Natural killer cell treated with Interleukin-12 subunit alpha and Interleukin-12 subunit beta and Interleukin-15 and Interleukin-18, amount 100 ng/mL, for 72 hours (primary cell): ENCODE measurements at regions not wholly inside any gene's neighbourhood (a gene's known extent, or its start where the extent isn't known, plus 50 kb on each side); places are given as distances from the start of the nearest gene placed in this dataset.

Experiments used
- ATAC-seq, 2 donors: fragments of 150-1000 bp; cut with Tn5 transposase in 1 of 2; sonication (Bioruptor Pico), chemical (Tn5 transposase) in 1 of 2; 2 replicates each; pipeline ENCODE4 v1.10.0; 2021
- DNase-seq: peaks from one replicate; pipeline ENCODE4 v3.0.0; 2022; ENCODE audit warnings: low spot score
- H3K27ac Mint-ChIP-seq, 2 donors: 1 replicate in 1 of 2; 2 replicates in 1 of 2; pipeline ENCODE4 v1.8.0; 2022; ENCODE audit warnings: mixed read lengths in 2 of 2, mild to moderate bottlenecking in 1 of 2, moderate library complexity in 1 of 2
- H3K27me3 Mint-ChIP-seq, 2 donors: 1 replicate in 1 of 2; 2 replicates in 1 of 2; pipeline ENCODE4 v1.8.0; 2022; ENCODE audit warnings: mixed read lengths in 2 of 2
- H3K36me3 Mint-ChIP-seq: one replicate; pipeline ENCODE4 v1.8.0; 2022; ENCODE audit warnings: mixed read lengths
- H3K4me1 Mint-ChIP-seq, 2 donors: 1 replicate in 1 of 2; 2 replicates in 1 of 2; pipeline ENCODE4 v1.8.0; 2022; ENCODE audit warnings: low read depth in 2 of 2, mixed read lengths in 2 of 2, mild to moderate bottlenecking in 1 of 2
- H3K4me3 Mint-ChIP-seq: one replicate; pipeline ENCODE4 v1.8.0; 2022; ENCODE audit warnings: mixed read lengths
- H3K9me3 Mint-ChIP-seq: 2 replicates; pipeline ENCODE4 v1.8.0; 2022; ENCODE audit warnings: mixed read lengths

- Mint-ChIP-seq H3K4me3 (no peak overlapping the region), H3K36me3 (no peaks in the 10 kb centered on the region), H3K27me3 (peaks cover under 1 to 5% of the 10 kb centered on the region in 2 donors), H3K27ac (no peak overlapping the region), H3K9me3 (no peaks in the 10 kb centered on the region), H3K4me1 (peaks cover 0 to 6% of the 10 kb centered on the region in 2 donors)
- DNase-seq (no peak), ATAC-seq (no peak)
Measured at GRCh38 chr2:42938671-42939370, 146.4 kb upstream of the HAAO start.

- H3K9me3 Mint-ChIP-seq, result no peaks in the 10 kb centered on the region
- DNase-seq (no peak), ATAC-seq (no peak)
- no peak overlapping the region for H3K27ac Mint-ChIP-seq
- no peaks in the 10 kb centered on the region for H3K36me3 Mint-ChIP-seq
- no peak overlapping the region for H3K4me3 Mint-ChIP-seq
- H3K4me1 Mint-ChIP-seq, result peaks cover 0 to 10% of the 10 kb centered on the region in 2 donors
- peaks cover 2 to 5% of the 10 kb centered on the region in 2 donors for H3K27me3 Mint-ChIP-seq
Measured at GRCh38 chr2:42937171-42937875, 144.9 kb upstream of the HAAO start.

GRCh38 chr2:42935692-42936671, 143.6 kb upstream of the HAAO start:
- peaks cover 0 to 10% of the 10 kb centered on the region in 2 donors for H3K4me1 Mint-ChIP-seq
- no peak overlapping the region for H3K4me3 Mint-ChIP-seq
- DNase-seq, result no peak
- peaks cover 2 to 5% of the 10 kb centered on the region in 2 donors for H3K27me3 Mint-ChIP-seq
- ATAC-seq, result no peak
- H3K9me3 Mint-ChIP-seq, result no peaks in the 10 kb centered on the region
- no peak overlapping the region for H3K27ac Mint-ChIP-seq
- no peaks in the 10 kb centered on the region for H3K36me3 Mint-ChIP-seq

DNA sequence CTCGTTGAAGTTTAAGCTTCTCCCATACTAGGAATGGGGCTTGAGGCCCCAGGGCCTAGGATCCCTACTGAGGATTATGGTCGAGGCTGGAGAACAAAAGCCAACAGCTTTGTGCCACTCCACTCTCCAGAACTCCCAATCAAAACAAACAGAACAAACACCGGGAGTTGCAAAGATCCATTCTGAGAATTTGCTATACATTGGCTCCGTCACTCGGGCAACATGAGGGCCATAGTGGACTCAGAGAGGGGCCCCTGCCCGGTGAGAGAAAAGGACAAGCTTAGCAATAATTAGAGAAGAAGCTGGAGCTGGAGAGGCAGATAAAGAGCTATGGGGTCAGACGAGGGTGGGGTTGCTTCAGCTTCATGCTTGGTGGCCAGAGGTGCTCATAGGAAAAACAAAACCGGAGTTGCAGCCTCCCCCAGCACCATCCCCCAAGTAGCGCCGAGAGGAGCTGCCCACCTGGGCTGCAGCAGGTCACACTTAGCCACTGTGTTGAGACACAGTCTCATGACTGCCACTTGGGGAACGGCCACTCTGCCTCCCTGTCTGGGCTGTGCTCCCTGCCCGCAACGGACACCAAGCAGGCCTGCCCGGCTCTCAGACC, 142.3 kb upstream of the HAAO start:
- ATAC-seq (no peak), DNase-seq (no peak)
- H3K27ac Mint-ChIP-seq, result no peak overlapping the region
- no peaks in the 10 kb centered on the region for H3K36me3 Mint-ChIP-seq
- no peaks in the 10 kb centered on the region for H3K9me3 Mint-ChIP-seq
- H3K4me3 Mint-ChIP-seq, result no peak overlapping the region
- peaks cover 0 to 2% of the 10 kb centered on the region in 2 donors for H3K27me3 Mint-ChIP-seq
- H3K4me1 Mint-ChIP-seq, result peaks cover 0 to 10% of the 10 kb centered on the region in 2 donors

GRCh38 chr2:42933824-42934254, 141.5 kb upstream of the HAAO start:
- ATAC-seq (no peak), DNase-seq (no peak)
- no peak overlapping the region for H3K4me3 Mint-ChIP-seq
- H3K27me3 Mint-ChIP-seq, result peaks cover 0 to 2% of the 10 kb centered on the region in 2 donors
- no peak overlapping the region for H3K27ac Mint-ChIP-seq
- H3K9me3 Mint-ChIP-seq, result no peaks in the 10 kb centered on the region
- no peaks in the 10 kb centered on the region for H3K36me3 Mint-ChIP-seq
- H3K4me1 Mint-ChIP-seq, result peaks cover 0 to 10% of the 10 kb centered on the region in 2 donors

- Mint-ChIP-seq H3K27me3 (peaks cover 0 to 2% of the 10 kb centered on the region in 2 donors), H3K9me3 (no peaks in the 10 kb centered on the region), H3K4me1 (peaks cover 0 to 10% of the 10 kb centered on the region in 2 donors), H3K27ac (no peak overlapping the region), H3K4me3 (no peak overlapping the region), H3K36me3 (no peaks in the 10 kb centered on the region)
- DNase-seq (no peak), ATAC-seq (no peak)
Measured at GRCh38 chr2:42932271-42933151, 140.1 kb upstream of the HAAO start.

DNA sequence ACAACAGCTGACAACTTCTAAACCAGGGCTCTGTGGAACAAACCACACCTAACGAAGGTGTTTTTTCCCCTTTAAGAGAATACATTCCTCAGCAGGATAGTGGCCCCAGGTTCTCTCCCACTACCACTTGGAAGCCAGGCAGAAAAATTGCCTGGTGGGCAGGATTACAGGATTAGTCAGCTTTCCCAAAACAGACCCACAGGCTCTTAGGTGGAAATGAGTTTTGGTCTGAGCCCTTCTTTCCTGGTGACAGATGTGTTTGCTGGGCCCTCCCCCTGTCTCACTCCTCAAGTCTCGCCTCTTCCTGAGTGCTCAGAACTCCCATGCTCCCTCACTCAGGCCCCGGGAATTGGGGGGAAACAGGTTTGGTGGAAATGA, 139.4 kb upstream of the HAAO start:
- Mint-ChIP-seq H3K27ac (no peak overlapping the region), H3K36me3 (no peaks in the 10 kb centered on the region), H3K4me1 (peaks cover 0 to 10% of the 10 kb centered on the region in 2 donors), H3K27me3 (peaks cover 0 to 2% of the 10 kb centered on the region in 2 donors), H3K4me3 (no peak overlapping the region), H3K9me3 (no peaks in the 10 kb centered on the region)
- DNase-seq, result no peak
- ATAC-seq, result no peak

DNA sequence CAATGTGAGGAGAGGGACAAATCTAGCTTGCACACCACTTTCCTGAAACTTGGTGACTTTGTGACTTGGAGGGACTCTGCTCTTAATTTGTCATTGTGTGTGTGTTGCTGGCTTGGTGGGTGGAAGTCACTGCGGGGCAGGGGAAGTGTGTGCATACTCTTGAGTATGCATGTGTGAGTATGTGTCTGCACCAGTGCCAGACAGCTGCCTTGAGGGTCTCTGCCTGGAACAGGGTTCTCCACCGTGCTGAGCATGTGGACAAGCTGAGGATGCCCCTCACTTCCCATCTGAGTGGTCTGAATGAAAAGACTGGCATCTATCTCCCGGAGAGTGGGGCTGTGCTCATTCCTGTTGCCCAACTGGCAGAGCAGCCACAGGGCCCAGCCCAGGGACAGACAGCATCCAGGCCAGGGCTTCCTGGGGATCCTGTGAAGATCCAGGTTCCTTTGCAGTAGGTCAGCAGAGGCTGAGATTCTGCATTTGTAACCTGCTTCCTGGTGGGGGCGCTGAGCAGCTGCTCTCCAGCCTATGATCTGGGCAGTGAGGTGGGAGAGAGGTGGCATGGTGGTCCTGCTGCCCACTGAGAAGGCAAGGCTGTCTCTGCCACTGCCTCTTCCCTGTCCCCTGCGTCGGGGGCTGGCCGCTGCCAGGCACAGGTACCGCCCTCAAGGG, 138.9 kb upstream of the HAAO start:
- Mint-ChIP-seq H3K36me3 (no peaks in the 10 kb centered on the region), H3K4me3 (no peak overlapping the region), H3K9me3 (no peaks in the 10 kb centered on the region), H3K4me1 (peaks cover 0 to 10% of the 10 kb centered on the region in 2 donors), H3K27me3 (peaks cover 0 to 2% of the 10 kb centered on the region in 2 donors), H3K27ac (no peak overlapping the region)
- DNase-seq (no peak), ATAC-seq (no peak)

DNA sequence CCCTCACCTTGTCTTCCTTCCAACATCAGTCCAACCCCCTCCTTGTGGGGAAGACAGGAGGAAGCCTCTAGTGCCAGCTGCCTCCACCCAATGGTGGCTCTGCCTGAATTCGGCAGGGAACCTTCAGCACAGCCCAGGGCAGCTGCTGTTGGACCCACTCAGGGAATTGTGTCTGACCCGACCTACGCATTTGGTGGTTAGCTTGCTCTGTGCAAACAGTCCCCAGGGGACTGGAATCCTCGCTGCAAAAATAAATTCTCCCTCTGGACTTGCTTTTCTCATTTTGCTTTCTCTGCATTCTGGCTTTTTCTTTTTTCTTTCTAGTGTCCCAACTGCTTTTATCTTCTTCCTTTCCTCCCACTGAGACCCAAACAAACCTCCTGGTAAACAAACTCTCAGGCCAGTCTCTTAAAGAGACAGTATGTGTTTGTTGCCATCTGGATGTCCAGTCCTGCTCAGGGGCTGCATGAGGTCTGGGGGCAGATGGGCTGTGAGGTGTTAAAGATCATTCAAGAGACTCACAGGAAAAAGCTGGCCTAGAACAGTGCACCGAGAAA, 137.7 kb upstream of the HAAO start:
- Mint-ChIP-seq H3K4me1 (peaks cover 0 to 10% of the 10 kb centered on the region in 2 donors), H3K4me3 (no peak overlapping the region), H3K27ac (no peak overlapping the region), H3K36me3 (no peaks in the 10 kb centered on the region), H3K27me3 (peaks cover 0 to 2% of the 10 kb centered on the region in 2 donors), H3K9me3 (no peaks in the 10 kb centered on the region)
- ATAC-seq (no peak), DNase-seq (no peak)

DNA sequence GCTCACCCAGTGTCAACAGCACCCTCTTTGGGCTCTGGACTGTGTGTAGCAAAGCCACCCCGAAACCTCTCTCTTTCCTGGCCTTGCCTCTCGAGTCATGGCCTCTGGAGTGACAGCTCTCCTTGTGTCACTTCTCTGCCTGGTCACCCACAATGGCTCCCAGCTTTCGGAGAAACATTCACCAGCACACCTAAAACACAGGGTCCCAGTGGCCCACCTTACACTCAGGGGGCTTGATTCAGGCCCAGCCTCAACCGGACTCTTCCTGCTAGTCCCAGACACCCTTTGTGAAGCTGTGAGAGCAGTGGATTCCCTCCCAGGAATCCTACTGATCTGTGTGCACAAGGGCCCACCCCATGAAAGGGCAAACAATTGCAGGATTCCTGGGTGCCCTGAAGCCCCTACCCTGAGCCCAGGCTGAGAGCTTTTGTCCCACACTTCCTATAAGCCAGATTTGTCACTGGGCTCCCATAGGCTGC, 137.2 kb upstream of the HAAO start:
- H3K36me3 Mint-ChIP-seq, result no peaks in the 10 kb centered on the region
- H3K27me3 Mint-ChIP-seq, result peaks cover 0 to 2% of the 10 kb centered on the region in 2 donors
- no peak overlapping the region for H3K27ac Mint-ChIP-seq
- no peaks in the 10 kb centered on the region for H3K9me3 Mint-ChIP-seq
- DNase-seq (no peak), ATAC-seq (no peak)
- H3K4me3 Mint-ChIP-seq, result no peak overlapping the region
- H3K4me1 Mint-ChIP-seq, result peaks cover 0 to 10% of the 10 kb centered on the region in 2 donors

- ATAC-seq (no peak), DNase-seq (no peak)
- Mint-ChIP-seq H3K4me1 (peaks cover 0 to 6% of the 10 kb centered on the region in 2 donors), H3K9me3 (no peaks in the 10 kb centered on the region), H3K4me3 (no peak overlapping the region), H3K27me3 (peaks cover 0 to 2% of the 10 kb centered on the region in 2 donors), H3K36me3 (no peaks in the 10 kb centered on the region), H3K27ac (no peak overlapping the region)
Measured at GRCh38 chr2:42928692-42929545, 136.5 kb upstream of the HAAO start.
